ENCODE measurements at regions not wholly inside any gene's neighbourhood (a gene's known extent, or its start where the extent isn't known, plus 50 kb on each side); places are given as distances from the start of the nearest gene placed in this dataset.

- Histone ChIP-seq H3K27me3 (ENCODE audit: control insufficient read depth, insufficient read depth) (no peaks in the 10 kb centered on the region), H3K9me3 (ENCODE audit: control insufficient read depth, low read length) (no peaks in the 10 kb centered on the region), H3K4me3 (ENCODE audit: low read length) (no peak overlapping the region), H3K27ac (ENCODE audit: low read length) (no peak overlapping the region), H3K4me1 (ENCODE audit: control insufficient read depth, insufficient read depth, low read length) (no peaks in the 10 kb centered on the region)
- ATAC-seq: no peak
- intact Hi-C loops (cut with DNase I): no loop called here
- no peak for DNase-seq
- WGBS: 63% methylated on average over 2 of the region's 2 CpGs
Measured at GRCh38 chr1:193787061-193787460, 600.6 kb upstream of the B3GALT2 start.

DNA sequence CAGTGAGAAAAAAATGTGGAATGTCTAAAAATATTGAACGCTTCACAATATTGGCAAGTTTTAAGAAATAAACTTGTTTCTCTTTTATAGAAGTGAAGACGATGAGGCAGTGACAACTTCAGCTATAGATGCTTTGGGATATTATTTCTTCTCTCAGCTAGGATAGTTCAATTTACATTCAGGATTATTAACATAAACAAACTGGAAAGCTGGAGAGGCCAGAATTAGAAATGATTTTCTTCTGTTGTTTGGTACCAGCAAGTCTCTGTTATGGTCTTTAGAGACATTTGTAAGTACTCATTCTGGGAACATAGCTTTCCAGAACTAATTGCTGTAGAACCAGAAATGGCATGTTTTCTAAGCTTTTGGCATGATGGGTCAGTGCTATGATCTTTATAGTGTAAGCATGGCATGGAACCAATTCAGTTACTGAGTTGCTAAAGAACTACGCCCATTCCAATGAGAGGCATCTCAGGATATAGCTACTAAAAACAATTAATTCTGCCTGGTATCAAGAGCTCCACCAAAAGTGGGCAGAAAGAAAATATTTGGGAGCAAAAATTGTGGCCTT, 599.5 kb upstream of the B3GALT2 start:
- no peak for ATAC-seq
- 70% methylated on average over 3 of the region's 3 CpGs for WGBS
- H3K4me1 ChIP-seq (ENCODE audit: control insufficient read depth, insufficient read depth, low read length): no peaks in the 10 kb centered on the region

DNA sequence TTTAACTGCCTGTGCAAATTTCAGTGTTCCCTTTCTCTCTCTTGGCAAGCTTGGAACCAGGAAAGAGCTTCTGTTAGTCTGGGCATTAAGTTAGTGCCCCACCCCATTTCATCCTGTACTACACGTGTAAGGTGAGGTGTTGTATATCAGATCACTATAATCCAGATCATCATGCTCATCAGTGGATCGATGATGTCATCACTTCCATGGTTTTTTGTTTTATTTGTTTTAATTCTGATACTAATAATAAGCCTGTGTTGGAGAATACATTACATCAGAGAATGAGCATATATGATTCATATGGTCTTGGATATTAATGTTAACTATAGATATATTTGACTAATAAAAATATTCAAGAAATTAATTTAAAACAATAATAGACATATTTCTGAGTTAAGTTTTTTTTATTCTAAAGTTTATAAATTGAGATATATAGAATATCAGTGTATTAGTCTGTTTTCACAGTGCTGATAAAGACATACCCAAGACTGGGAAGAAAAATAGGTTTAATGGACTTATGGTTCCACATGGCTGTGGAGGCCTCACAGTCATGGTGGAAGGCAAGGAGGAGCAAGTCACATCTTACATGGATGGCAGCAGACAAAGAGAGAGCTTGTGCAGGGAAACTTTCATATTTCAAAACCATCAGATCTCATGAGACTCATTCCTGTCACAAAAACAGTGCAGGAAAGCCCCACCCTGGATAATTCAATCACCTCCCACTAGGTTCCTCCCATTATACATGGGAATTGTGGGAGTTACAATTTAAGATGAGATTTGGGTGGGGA, 588.3 kb upstream of the B3GALT2 start:
- DNase-seq: no peak
- H3K4me1 ChIP-seq (ENCODE audit: control insufficient read depth, insufficient read depth, low read length): no peaks in the 10 kb centered on the region
- WGBS: 89% methylated on average over 2 of the region's 2 CpGs
- ATAC-seq: no peak
- intact Hi-C loops (cut with DNase I): no loop called here
- H3K27ac ChIP-seq (ENCODE audit: low read length): no peak overlapping the region
- no peak overlapping the region for H3K4me3 ChIP-seq (ENCODE audit: low read length)
- H3K27me3 ChIP-seq (ENCODE audit: control insufficient read depth, insufficient read depth): no peaks in the 10 kb centered on the region
- no peaks in the 10 kb centered on the region for H3K9me3 ChIP-seq (ENCODE audit: control insufficient read depth, low read length)

More for the DNA sequence above, 599.5 kb upstream of the B3GALT2 start:
- no peaks in the 10 kb centered on the region for H3K27me3 ChIP-seq (ENCODE audit: control insufficient read depth, insufficient read depth)
- H3K4me3 ChIP-seq (ENCODE audit: low read length): no peak overlapping the region
- H3K9me3 ChIP-seq (ENCODE audit: control insufficient read depth, low read length): no peaks in the 10 kb centered on the region
- intact Hi-C loops (cut with DNase I): no loop called here
- no peak overlapping the region for H3K27ac ChIP-seq (ENCODE audit: low read length)
- DNase-seq: no peak

GRCh38 chr1:193771596-193771995, 585.2 kb upstream of the B3GALT2 start:
- Histone ChIP-seq H3K4me3 (ENCODE audit: low read length) (no peak overlapping the region), H3K27me3 (ENCODE audit: control insufficient read depth, insufficient read depth) (no peaks in the 10 kb centered on the region), H3K27ac (ENCODE audit: low read length) (no peak overlapping the region), H3K9me3 (ENCODE audit: control insufficient read depth, low read length) (no peaks in the 10 kb centered on the region), H3K4me1 (ENCODE audit: control insufficient read depth, insufficient read depth, low read length) (no peaks in the 10 kb centered on the region)
- intact Hi-C loops (cut with DNase I): no loop called here
- WGBS: 67% methylated on average over 2 of the region's 2 CpGs
- ATAC-seq (no peak), DNase-seq (no peak)

DNA sequence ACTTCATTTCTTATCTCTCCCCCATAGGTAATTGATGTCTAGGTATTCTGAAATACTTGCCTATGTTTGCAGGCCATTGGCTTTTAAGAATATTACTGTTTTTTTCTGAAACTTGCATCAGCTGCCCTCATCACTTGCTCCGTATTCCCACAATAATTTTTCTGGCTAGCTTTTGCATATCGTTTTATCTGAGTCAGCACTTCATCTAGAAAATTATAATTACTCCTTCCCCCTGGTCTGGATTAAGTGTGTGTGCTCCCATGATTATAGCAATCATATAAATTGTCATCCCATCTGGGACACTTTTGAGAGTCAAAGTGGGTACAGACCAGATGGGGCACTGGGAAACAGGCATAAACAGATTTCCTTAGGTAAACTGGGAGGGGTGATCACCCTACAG, 583.2 kb upstream of the B3GALT2 start:
- H3K4me1 ChIP-seq (ENCODE audit: control insufficient read depth, insufficient read depth, low read length): no peaks in the 10 kb centered on the region
- ATAC-seq (no peak), DNase-seq (no peak)
- H3K4me3 ChIP-seq (ENCODE audit: low read length): no peak overlapping the region
- no peaks in the 10 kb centered on the region for H3K9me3 ChIP-seq (ENCODE audit: control insufficient read depth, low read length)
- H3K27ac ChIP-seq (ENCODE audit: low read length): no peak overlapping the region
- 90% methylated on average over 2 of the region's 2 CpGs for WGBS
- intact Hi-C loops (cut with DNase I): no loop called here
- no peaks in the 10 kb centered on the region for H3K27me3 ChIP-seq (ENCODE audit: control insufficient read depth, insufficient read depth)

GRCh38 chr1:193767886-193768285, 581.5 kb upstream of the B3GALT2 start:
- H3K4me1 ChIP-seq (ENCODE audit: control insufficient read depth, insufficient read depth, low read length): no peaks in the 10 kb centered on the region
- H3K27me3 ChIP-seq (ENCODE audit: control insufficient read depth, insufficient read depth): no peaks in the 10 kb centered on the region
- no peak overlapping the region for H3K27ac ChIP-seq (ENCODE audit: low read length)
- no peak overlapping the region for H3K4me3 ChIP-seq (ENCODE audit: low read length)
- DNase-seq (peak in 1 of 3 donors; percentile 22), ATAC-seq (no peak)
- no peaks in the 10 kb centered on the region for H3K9me3 ChIP-seq (ENCODE audit: control insufficient read depth, low read length)
- WGBS: 77% methylated on average over 6 of the region's 6 CpGs
- intact Hi-C loops (cut with DNase I): no loop called here

DNA sequence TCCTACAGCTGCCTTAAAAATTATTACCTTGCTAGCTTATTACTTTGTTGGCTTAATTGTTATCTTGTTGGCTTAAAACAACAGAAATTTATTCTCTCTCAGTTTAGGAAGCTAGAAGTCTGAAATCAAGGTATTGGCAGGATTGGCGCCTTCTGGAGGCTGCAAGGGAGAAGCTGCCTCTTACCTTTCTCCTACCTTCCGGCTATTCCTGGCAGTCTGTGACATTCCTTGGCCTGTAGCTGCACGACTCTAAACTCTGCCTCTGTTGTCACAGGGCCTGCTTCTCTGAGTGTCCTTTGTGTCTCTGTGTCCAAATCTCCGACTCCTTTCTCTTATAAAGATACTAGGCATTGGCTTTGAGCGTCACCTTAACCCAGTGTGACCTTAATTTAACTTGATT, 579.9 kb upstream of the B3GALT2 start:
- Histone ChIP-seq H3K9me3 (ENCODE audit: control insufficient read depth, low read length) (no peaks in the 10 kb centered on the region), H3K4me3 (ENCODE audit: low read length) (no peak overlapping the region), H3K27ac (ENCODE audit: low read length) (no peak overlapping the region), H3K4me1 (ENCODE audit: control insufficient read depth, insufficient read depth, low read length) (no peaks in the 10 kb centered on the region), H3K27me3 (ENCODE audit: control insufficient read depth, insufficient read depth) (no peaks in the 10 kb centered on the region)
- ATAC-seq: no peak
- 81% methylated on average over 5 of the region's 5 CpGs for WGBS
- DNase-seq: no peak
- intact Hi-C loops (cut with DNase I): no loop called here

DNA sequence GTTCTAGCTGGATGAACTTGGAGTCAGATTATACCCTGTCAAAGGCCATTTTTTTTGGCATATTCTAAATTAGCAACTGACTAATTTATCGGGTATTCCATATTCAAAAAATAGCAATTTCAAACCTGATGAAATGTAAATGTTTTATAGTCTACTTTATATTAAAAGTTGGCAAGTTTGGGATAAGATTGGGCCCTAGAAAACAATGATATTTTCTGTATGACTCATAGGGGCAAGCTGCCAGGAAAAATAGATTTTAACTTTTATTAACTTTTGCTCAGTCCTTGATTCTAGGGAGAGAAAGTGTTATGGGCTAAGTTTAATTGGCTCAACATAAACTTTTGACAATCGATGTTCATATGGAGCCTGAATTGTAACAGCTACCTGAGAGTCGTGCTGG, 576.9 kb upstream of the B3GALT2 start:
- intact Hi-C loops (cut with DNase I): no loop called here
- Histone ChIP-seq H3K4me3 (ENCODE audit: low read length) (no peak overlapping the region), H3K4me1 (ENCODE audit: control insufficient read depth, insufficient read depth, low read length) (no peaks in the 10 kb centered on the region), H3K9me3 (ENCODE audit: control insufficient read depth, low read length) (no peaks in the 10 kb centered on the region), H3K27ac (ENCODE audit: low read length) (no peak overlapping the region), H3K27me3 (ENCODE audit: control insufficient read depth, insufficient read depth) (no peaks in the 10 kb centered on the region)
- DNase-seq (no peak), ATAC-seq (no peak)
- 54% methylated on average over 3 of the region's 3 CpGs for WGBS

DNA sequence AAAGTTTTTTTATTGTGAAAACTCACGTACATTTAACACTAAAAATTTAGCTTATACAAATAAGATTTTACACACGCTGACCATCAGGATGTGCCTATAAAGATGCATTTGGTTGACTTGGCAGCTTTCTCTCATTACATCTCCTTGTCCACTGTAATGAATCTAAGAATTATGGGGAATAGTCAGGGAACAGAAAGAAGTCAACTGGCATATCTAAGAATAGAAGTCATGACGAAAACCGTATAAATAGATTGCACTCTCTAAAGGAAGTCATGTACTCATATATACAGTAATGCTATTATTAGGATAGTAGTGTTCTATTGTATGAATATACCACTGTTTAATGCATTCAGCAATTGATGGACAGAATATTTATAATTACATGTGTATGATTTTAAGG, 575.8 kb upstream of the B3GALT2 start:
- Histone ChIP-seq H3K9me3 (ENCODE audit: control insufficient read depth, low read length) (no peaks in the 10 kb centered on the region), H3K27me3 (ENCODE audit: control insufficient read depth, insufficient read depth) (no peaks in the 10 kb centered on the region), H3K4me3 (ENCODE audit: low read length) (no peak overlapping the region), H3K4me1 (ENCODE audit: control insufficient read depth, insufficient read depth, low read length) (no peaks in the 10 kb centered on the region), H3K27ac (ENCODE audit: low read length) (no peak overlapping the region)
- ATAC-seq (peak in 1 of 2 donors; percentile 23), DNase-seq (no peak)
- intact Hi-C loops (cut with DNase I): no loop called here
- 56% methylated on average over 4 of the region's 4 CpGs for WGBS

DNA sequence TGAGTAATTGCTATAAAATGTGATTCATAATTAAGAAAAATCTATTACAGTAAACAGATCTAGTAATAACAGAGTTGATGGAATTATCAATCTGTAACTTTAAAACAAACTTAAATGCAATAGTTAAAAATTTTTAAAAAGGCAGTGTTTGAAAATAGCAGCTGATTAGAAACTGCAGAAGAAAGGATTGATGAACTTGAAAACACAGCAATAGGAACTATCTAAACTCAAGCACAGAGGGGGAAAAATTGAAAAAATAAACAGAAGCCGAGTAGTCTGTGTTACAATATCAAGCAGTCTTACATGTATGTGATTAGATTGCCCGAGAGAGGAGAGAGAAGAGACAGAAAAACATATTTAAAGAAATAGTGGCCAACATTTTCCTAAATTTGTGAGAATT, 569.0 kb upstream of the B3GALT2 start:
- ATAC-seq (no peak), DNase-seq (no peak)
- no peaks in the 10 kb centered on the region for H3K4me1 ChIP-seq (ENCODE audit: control insufficient read depth, insufficient read depth, low read length)
- intact Hi-C loops (cut with DNase I): no loop called here
- WGBS: 70% methylated on average over 2 of the region's 2 CpGs
- no peak overlapping the region for H3K27ac ChIP-seq (ENCODE audit: low read length)
- H3K4me3 ChIP-seq (ENCODE audit: low read length): no peak overlapping the region
- no peaks in the 10 kb centered on the region for H3K27me3 ChIP-seq (ENCODE audit: control insufficient read depth, insufficient read depth)
- no peaks in the 10 kb centered on the region for H3K9me3 ChIP-seq (ENCODE audit: control insufficient read depth, low read length)

DNA sequence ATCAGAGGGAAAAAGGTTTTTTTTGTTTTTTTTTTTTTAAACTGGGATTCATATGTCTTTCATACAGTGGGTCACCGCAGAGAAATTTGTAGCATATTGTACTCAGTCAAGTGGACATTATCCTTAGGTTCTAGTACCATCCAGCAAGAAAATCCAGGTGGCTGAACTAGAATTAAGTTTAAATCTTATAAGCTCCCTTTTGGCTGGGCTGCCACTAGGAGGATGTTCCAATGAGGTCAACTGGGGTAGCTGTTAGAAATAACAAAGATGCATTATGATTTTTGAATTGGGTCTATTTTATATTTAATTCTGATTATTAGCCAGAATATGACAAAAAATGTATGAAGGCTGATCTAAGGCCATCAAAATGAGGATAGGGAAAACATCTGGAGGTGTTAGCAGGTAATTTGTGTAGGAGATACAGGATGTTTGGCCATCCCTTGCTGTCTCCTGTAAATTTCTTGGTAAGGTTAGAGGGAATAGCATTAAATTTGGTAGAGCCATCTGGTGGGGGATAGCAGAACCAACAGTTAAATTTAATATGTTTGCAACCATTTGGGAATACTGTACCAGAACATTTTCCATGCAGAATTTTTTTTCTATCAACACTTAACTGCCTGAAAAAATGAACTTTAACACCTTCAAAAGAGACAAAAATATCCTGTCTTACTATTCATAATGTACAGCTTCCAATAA, 568.5 kb upstream of the B3GALT2 start:
- ATAC-seq: no peak
- WGBS: 100% methylated on average over 1 of the region's 1 CpG
- intact Hi-C loops (cut with DNase I): no loop called here

More for the DNA sequence above, 568.5 kb upstream of the B3GALT2 start:
- no peak overlapping the region for H3K4me3 ChIP-seq (ENCODE audit: low read length)
- H3K27me3 ChIP-seq (ENCODE audit: control insufficient read depth, insufficient read depth): no peaks in the 10 kb centered on the region
- no peak overlapping the region for H3K27ac ChIP-seq (ENCODE audit: low read length)
- DNase-seq: no peak
- H3K4me1 ChIP-seq (ENCODE audit: control insufficient read depth, insufficient read depth, low read length): no peaks in the 10 kb centered on the region
- no peaks in the 10 kb centered on the region for H3K9me3 ChIP-seq (ENCODE audit: control insufficient read depth, low read length)
